T-helper 1 cell (primary cell): ENCODE measurements at regions not wholly inside any gene's neighbourhood (a gene's known extent, or its start where the extent isn't known, plus 50 kb on each side); places are given as distances from the start of the nearest gene placed in this dataset.

Experiments used
- DNase-seq, 5 donors: peaks; one replicate each; pipeline ENCODE4 v3.0.0-alpha.2; 2012 to 2020

GRCh38 chr12:87836190-87836589 lies 193.0 kb downstream of the C12orf50 start:
- DNase-seq = no peak

- no peak for DNase-seq
Observed at GRCh38 chr12:87828382-87828973, 200.7 kb downstream of the C12orf50 start.

- DNase-seq = no peak
Observed at GRCh38 chr12:87827638-87828264, 201.4 kb downstream of the C12orf50 start.

GRCh38 chr12:87822923-87823322 lies 206.3 kb downstream of the C12orf50 start:
- DNase-seq = no peak

- DNase-seq = no peak
Observed at GRCh38 chr12:87820524-87821202, 208.5 kb downstream of the C12orf50 start.

- DNase-seq = no peak
Observed at GRCh38 chr12:87818441-87818840, 210.8 kb downstream of the C12orf50 start.

- no peak for DNase-seq
Observed at GRCh38 chr12:87815771-87816585, 213.2 kb downstream of the C12orf50 start.

- DNase-seq = no peak
Observed at GRCh38 chr12:87814625-87815024, 214.6 kb downstream of the C12orf50 start.

GRCh38 chr12:87813476-87814234 lies 215.5 kb downstream of the C12orf50 start:
- DNase-seq = no peak

- DNase-seq = no peak
Observed at GRCh38 chr12:87812681-87813080, 216.5 kb downstream of the C12orf50 start.

GRCh38 chr12:87812030-87812429 lies 217.2 kb downstream of the C12orf50 start:
- DNase-seq = no peak

GRCh38 chr12:87809916-87810315 lies 219.3 kb downstream of the C12orf50 start:
- no peak for DNase-seq

- DNase-seq = no peak
Observed at GRCh38 chr12:87807086-87807485, 222.1 kb downstream of the C12orf50 start.

GRCh38 chr12:87806310-87806709 lies 222.9 kb downstream of the C12orf50 start:
- DNase-seq = no peak

GRCh38 chr12:87804386-87804785 lies 224.8 kb downstream of the C12orf50 start:
- no peak for DNase-seq

GRCh38 chr12:87802721-87803011 lies 226.5 kb downstream of the C12orf50 start:
- no peak for DNase-seq

- DNase-seq = no peak
Observed at GRCh38 chr12:87801860-87802720, 227.1 kb downstream of the C12orf50 start.

- no peak for DNase-seq
Observed at GRCh38 chr12:87796961-87797516, 232.2 kb downstream of the C12orf50 start.

- DNase-seq = no peak
Observed at GRCh38 chr12:87795555-87795954, 233.6 kb downstream of the C12orf50 start.

- DNase-seq = no peak
Observed at GRCh38 chr12:87794854-87795253, 234.3 kb downstream of the C12orf50 start.

GRCh38 chr12:87793131-87793530 lies 236.1 kb downstream of the C12orf50 start:
- DNase-seq = no peak
